GM10248 (cell line): ENCODE measurements at regions not wholly inside any gene's neighbourhood (a gene's known extent, or its start where the extent isn't known, plus 50 kb on each side); places are given as distances from the start of the nearest gene placed in this dataset.

Experiments used
- CTCF ChIA-PET: fragments of 300-600 bp; sonication (Branson Sonifier 250); formaldehyde crosslinking; extraction: SDS; loops from one replicate; lab custom pipeline; 2021; ENCODE audit warnings: antibody characterized with exemption; lab: Yijun Ruan, JAX
- POLR2A ChIA-PET: fragments of 350-650 bp; sonication (Branson Sonifier 250); formaldehyde crosslinking; extraction: SDS; loops from one replicate; lab custom pipeline; 2020; ENCODE audit warnings: antibody characterized with exemption; lab: Yijun Ruan, JAX
- DNase-seq: peaks from one replicate; pipeline ENCODE4 v3.0.0; 2012; ENCODE audit errors: extremely low spot score
- CTCF ChIP-seq: IDR thresholded peaks from 2 replicates; pipeline ENCODE4 v1.5.1; 2012; ENCODE audit warnings: mild to moderate bottlenecking, low read depth; ENCODE audit errors: extremely low read depth, missing control alignments, control extremely low read depth

- POLR2A ChIA-PET, result no interaction called here
- no peak for DNase-seq
- CTCF ChIA-PET, result interaction anchor here (2.9 kb wide), 1 partner anchor 16 kb away, joined by 12 read pairs; no protein-coding TSS in a partner anchor
- TF ChIP-seq CTCF, result no peak
These were observed 502.0 kb downstream of the BMP2 start for GRCh38 chr20:7269452-7269851.

GRCh38 chr20:7272512-7272911, 505.0 kb downstream of the BMP2 start:
- DNase-seq, result no peak
- no peak for TF ChIP-seq CTCF
- ChIA-PET POLR2A (no interaction called here), CTCF (interaction anchor here (1.8 kb wide), 1 partner anchor 13 kb away, joined by 6 read pairs; no protein-coding TSS in a partner anchor)

- CTCF ChIA-PET, result interaction anchor here (1.3 to 2.6 kb wide), 2 partner anchors 11 to 25 kb away, joined by 3 to 10 read pairs; no protein-coding TSS in a partner anchor
- TF ChIP-seq CTCF, result no peak
These were observed 507.4 kb downstream of the BMP2 start for GRCh38 chr20:7274870-7275269.

DNA sequence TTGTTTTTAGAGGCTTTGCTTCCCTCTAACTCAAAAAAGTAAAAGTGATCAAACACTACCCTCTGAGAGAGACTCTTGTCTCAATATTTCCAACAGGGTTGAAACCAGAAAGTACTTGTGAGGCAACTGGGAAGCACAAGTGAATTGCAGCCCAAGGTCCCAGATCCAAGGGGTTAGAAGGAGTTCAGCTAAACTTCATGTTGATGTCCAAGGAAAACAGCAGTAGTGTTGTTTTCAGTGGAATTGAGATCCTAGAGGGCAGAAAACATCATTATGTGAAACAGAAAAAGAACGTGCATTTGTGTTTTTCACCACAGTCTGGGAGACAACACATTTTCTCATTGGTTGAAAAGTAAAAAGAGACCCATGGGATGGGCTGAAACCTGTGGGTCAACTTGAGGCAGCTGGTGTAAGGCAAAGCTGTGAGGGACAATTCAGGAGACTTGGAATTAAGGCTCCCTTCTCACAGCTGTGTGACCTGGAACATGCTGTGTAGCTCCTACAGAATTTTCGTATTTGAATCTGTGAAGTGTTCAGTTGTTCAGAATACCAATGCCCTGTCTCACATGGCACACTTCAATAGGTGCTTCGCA, 508.3 kb downstream of the BMP2 start:
- no peak for TF ChIP-seq CTCF
- CTCF ChIA-PET, result interaction anchor here (2.6 kb wide), 1 partner anchor 10 kb away, joined by 10 read pairs; no protein-coding TSS in a partner anchor
- DNase-seq, result no peak
- POLR2A ChIA-PET, result no interaction called here

More at GRCh38 chr20:7274870-7275269, 507.4 kb downstream of the BMP2 start:
- POLR2A ChIA-PET, result no interaction called here
- no peak for DNase-seq

- ChIA-PET POLR2A (no interaction called here), CTCF (interaction anchor here (0.6 to 2.3 kb wide), 34 partner anchors 10 to 1146 kb away, joined by 3 to 15 read pairs (median 4); no protein-coding TSS in a partner anchor)
- DNase-seq, result peak; percentile 18
- peak; percentile 80 for TF ChIP-seq CTCF
These were observed 518.6 kb downstream of the BMP2 start for GRCh38 chr20:7285918-7286556.

- ChIA-PET POLR2A (no interaction called here), CTCF (interaction anchor here (1.1 to 1.6 kb wide), 2 partner anchors 12 to 464 kb away, joined by 3 read pairs; no protein-coding TSS in a partner anchor)
- no peak for DNase-seq
- TF ChIP-seq CTCF, result no peak
These were observed 523.9 kb downstream of the BMP2 start for GRCh38 chr20:7291323-7291943.
